Right renal pelvis (tissue), 4 donors: ENCODE measurements at regions not wholly inside any gene's neighbourhood (a gene's known extent, or its start where the extent isn't known, plus 50 kb on each side); places are given as distances from the start of the nearest gene placed in this dataset.
A peak's percentile ranks its signal among the peaks of the same experiment; 100 is the strongest.
"Not testable (repeated sequence)": the region's sequence is repeated elsewhere in the genome, so short reads cannot be mapped to it uniquely, and the experiment has no call there.

Experiments used
- DNase-seq, 4 donors: peaks; one replicate each; pipeline ENCODE4 v3.0.0-alpha.2; 2013; ENCODE audit warnings: low read depth in 4 of 4, low spot score in 3 of 4, missing footprints in 1 of 4

DNA sequence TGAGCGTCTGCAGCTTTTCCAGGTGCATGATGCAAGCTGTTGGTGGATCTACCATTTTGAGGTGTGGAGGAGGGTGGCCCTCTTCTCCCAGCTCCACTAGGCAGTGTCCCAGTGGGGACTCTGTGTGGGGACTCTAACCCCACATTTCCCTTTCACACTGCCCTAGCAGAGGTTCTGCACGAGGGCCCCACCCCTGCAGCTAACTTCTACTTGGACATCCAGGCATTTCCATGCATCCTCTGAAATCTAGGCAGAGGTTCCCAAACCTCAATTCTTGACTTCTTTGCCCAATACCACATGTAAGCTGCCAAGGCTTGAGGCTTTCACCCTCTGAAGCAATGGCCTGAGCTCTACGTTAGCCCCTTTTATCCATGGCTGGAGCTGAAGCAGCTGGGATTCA lies 61.4 kb upstream of the HGFAC start:
- DNase-seq, result not testable (repeated sequence)

DNA sequence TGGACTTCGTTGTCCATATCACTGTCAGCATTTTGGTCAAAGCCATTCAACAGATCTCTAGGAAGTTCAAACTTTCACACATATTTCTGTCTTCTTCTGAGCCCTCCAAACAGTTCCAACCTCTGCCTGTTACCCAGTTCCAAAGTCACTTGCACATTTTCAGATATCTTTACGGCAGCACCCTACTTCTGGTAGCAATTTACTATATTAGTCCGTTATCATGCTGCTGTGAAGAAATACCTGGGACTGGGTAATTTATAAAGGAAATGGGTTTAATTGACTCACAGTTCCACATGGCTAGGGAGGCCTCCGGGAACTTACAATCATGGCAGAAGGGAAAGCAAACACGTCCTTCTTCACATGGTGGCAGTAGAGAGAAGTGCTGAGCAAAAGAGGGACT lies 60.6 kb upstream of the HGFAC start:
- DNase-seq, result not testable (repeated sequence)

DNA sequence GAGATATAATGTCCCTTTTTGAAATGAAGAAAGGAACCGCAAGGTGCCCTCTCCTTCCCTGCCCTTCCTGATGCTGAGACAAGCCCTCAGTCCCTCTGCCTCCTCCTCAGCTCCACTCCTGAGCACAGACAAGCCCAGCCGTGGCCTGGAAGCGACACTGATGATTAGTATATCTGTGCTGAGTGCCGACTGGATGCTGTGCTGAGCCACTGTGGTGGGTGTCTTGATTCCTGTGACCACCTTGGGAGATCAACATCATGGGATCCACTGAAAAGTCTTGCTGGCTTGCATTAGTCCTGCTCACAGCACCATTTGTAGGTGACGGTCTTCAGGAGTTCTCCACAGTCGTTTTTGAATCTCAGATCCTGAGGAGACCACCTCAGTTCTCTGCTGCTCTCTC lies 59.5 kb upstream of the HGFAC start:
- DNase-seq, result no peak

DNA sequence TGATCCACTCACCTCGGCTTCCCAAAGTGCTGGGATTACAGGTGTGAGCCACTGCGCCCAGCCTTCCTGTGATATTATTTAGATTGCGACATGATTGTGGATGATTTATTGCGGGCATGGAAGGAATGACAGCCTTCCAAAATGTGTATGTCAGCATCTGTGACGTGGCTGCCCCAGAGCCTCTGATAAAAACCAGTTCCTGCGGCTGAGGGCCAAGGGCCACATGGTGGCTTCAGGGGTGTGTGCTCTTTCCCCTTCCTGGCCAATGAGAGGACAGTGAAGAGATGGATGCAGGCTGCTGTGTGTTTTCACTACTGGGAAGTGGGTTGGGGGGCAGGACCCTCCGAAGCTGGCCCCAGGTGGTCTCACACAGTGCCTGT lies 57.4 kb upstream of the HGFAC start:
- DNase-seq, result no peak

DNA sequence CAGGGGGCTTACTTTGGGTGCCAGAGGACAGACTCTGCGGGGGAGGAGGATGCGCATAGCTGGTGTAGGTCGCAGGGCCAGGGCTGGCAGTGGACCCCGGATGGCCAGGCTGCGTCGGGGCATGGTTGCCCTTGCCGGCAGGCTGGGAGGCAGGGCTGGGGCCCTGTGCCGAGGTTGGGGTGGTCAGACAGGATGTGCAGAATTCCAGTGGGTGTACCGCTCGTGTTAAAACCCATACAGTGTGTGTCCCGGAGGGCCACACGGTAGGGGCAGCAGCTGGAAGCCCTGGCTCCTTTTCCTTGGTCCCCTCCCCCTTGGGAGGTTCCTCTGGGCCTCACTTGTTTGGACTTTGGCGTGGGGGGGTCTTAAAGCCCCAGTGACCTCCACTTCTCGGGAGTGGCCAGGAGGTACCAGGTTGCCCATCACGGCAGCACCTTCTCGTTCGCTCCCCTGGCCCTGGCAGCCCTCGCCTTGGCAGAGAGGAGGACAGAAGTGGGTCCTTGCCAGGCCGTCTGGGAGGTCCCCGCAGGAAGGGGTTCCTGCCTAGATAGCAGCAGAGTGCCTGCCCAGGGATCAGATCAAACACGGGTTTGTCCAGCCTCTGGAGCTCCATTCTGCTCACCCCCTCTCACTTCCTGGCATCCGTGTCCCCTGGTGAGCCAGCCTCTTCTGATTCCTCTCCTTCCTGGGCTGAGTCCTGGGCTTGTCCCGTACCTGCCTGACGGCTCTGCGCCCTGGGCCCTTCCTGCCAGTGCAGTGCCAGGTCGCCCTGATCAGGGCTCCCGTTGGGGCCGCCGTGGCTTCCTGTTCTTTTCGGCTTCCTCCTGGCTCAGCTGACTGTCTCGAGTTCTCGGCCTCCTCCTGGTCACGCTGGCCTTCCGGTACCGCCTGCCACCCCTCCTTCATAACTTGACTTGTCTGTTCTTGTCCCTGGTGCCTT lies 56.7 kb upstream of the HGFAC start:
- DNase-seq, result no peak

DNA sequence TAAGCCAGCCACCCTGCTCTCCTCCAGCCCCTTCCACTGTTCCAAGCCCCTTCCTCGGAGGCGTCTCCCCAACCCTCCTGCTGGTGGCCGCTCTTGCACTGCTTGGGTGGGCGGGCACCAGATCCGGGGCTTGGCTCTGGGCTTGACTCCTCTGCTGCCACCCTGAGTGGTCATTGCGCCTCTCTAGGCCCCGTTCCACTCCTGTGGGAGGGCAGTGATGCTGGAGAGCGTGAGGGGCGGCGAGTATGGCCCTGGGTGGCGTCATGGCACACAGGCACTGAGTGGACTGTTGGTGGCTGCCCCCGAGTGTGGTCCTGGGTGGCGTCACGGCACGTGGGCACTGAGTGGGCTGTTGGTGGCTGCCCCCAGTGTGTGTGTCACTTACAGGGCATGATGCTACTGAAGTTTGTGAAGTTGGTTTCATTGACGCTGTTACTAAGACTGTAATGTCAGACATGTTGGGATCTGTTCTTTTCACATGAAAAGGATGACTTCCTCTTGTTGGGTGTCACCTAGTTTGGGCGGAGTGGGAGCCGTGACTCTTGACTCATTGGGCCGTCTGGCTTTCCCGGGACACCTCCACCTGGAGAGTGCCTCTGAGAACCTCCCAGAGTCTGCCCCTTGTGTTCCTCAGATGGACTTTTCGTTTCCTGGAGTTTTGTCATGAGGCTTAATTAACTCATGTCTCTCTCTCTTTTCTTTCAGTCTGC lies 55.9 kb upstream of the HGFAC start:
- DNase-seq, result no peak

DNA sequence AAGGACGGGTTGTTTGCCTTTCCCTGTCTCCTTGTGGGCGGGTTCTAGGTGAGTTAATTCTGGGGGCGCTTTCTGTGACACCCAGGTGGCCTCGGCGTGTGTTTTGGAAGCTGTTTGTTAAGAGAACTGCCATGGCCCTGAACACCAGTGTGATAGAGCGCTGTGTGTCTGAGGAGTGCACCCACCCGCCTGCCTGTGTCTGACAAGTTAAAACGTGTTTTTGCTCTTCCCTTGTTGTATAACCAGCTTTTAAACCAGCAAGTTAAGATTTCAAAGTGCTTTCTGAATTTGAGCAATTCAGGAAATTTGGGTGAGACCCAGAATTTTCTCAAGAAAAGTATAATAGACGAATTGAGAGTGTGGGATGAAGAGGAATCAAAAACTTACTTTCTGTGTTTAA lies 55.2 kb upstream of the HGFAC start:
- no peak for DNase-seq

DNA sequence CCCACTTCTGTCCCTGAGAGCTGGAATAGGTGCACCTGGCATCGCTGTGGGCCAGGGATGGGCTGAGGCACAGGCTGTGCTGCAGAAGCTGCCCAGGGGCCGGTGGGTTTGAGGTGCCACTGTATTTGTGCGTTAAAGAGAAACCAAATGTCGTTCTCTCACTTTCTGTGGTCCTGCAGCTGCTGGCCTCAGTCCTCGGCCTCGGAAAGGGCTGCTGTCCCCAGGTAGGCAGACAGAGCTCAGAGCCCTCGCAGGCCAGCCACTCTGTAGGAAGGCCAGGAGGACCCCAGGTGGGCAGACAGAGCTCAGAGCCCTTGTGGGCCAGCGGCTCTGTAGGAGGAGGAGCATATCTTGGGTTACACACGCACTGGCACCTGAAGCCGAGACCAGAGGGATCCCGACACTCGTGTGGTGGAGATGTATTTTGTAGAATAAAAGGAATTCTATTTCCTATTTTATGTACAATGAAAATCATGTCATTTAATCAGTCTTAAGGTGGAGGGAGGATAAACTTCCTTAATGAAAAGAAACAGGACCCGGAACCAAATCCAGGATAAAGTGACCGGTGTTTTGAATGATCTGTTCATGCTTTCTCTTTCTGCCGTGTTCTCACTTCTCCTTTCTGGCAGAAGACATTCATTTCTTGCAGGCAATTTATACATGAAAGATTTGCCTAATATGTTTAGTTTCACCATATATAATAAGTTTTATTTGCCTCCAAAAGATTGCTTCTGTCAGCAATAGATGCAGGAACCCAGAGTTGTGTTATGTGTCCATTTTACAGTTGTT lies 54.4 kb upstream of the HGFAC start:
- DNase-seq, result no peak

DNA sequence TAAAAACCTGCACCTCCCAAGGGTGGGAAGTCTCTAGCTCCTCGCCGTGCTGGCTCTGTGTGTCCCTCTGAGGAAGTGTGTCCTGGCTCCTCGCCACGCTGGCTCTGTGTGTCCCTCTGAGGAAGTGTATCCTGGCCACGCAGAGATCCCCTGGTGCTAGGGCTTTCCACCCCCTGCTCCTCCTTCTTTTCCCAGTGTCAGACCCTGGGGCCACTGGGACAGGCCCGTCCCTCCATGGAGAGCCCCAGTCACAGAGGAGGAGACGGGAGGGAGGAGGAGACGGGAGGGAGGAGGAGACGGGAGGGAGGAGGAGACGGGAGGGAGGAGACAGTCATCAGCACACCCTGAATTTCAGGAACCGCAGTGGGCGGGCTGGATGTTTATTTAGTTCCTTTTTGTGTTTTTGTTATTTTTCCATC lies 53.8 kb upstream of the HGFAC start:
- DNase-seq, result no peak

DNA sequence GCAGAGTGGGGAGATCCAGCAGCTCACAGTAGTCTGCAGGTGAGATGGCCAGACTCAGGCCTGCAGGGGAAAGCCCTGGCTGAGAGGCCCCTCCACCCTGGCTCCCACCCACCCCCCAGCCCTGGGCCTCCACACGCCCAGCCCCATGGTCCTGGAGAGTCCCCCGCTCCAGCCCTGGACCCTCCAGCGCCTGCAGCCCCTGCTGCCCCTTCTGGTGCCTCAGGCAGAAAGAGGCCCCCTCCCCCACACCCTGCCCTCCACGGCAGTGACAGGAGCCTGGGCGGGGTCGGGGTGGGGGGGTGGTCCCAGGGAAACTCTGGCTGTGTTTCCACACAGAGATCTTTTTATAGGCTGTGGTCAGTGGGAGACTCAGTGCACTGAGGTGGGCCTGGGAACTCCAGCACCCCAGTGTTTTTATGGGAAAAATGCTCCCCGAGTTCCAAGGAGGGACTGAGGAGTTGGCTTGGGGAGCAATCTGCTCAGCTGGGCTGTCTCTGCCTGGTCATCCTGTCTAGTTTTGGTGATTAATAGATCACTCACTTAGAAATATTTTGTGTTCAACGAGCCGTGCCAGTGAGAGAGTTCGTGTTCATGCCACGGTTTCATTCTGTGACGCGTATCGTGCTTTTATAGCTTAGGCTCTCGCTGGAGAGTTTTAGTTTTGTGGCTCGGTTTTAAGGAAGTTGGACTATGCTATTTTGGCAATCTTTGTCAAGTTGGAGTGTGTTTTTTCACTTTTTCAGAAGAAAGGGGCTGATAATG lies 53.1 kb upstream of the HGFAC start:
- peak in 3 of 4 donors; percentile 59 to 79 (median 70) for DNase-seq

DNA sequence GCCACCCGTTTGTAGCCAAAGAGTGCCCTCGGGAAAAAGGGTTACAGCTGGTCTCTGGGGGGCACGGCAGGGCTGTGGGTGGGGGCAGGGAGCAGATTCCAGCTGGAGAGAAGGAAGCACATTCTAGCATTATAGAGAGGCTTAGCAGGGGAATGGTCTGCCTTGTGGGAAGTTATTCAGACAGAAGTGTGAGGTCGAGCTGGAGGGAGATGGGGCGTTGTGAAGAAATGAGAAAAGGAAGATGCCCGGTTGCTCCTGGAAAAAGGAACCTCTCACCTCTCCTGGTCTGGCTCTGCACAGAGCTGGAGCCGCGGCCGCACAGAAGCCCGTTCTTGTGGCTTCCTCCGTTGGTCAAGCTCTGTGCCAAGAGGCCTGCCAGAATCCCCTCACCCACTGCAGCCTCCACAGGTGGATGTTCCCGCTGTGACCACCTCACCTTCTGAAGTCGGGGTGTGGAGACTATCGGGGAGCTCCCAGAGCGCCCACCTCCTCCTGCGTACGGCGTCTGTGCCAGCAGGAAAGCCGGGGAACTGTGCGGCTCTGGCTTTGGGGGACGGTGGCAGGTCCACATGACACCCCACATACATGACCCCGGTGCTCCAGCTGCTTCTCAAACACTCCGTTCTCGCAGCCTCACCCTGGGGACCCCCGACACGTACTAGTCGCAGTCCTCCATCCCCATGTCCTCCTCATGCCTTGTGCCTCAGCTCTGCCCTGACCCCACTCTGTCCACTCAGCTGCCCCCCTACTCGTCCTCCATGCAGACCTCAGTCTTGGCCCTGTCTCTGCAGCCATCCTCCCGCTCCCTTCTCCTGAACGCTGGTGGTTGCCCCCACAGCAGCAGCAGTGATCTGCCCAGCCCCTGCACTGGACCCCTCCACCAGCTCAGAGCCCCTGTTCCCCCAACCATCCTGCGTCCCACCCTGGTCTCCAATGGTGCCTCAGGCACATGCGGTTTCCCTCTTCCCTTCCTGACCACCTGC lies 52.2 kb upstream of the HGFAC start:
- no peak for DNase-seq

DNA sequence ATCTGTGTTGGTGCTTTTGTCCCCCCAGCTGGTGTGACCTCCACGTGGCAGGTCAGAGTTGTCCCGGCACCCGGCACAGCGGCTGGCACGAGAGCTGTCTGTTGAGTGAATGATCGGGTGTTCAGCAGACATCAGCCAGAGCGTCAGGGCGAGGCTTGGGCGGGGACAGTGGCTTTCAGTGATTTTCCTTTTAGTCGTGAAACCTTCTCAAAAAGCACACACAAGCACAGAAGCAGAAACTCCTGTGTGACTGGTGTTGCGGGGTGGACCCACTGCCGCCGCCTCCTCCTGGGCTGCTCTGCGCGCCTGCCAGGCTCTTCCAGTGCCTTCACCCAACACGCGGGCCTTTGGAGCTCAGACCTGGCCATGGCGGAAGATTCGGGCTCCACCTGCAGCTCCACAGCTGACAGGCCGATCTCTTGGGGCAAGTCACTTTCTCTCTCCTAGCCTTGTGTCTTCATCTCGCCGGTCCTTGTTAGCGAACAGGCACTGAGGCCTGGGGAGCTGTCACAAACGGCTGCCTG lies 51.4 kb upstream of the HGFAC start:
- DNase-seq, result no peak

DNA sequence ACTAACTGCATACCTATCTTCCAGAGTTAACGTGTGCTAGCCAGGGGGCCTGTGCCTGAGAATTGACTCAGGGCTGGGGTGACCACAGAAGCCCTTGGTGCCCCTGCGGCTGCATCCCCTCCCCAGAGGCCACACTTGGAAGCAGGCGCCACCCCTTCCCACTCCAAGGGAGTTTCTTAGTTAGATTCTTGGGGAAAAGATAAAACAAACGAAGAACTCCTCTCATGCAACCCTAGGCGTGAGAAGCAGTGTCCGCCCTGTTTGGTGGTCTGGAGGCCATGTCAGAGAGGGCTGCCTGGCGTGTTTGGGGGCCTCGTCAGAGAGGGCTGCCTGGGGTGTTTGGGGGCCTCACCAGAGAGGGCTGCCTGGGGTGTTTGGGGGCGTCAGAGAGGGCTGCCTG lies 50.3 kb upstream of the HGFAC start:
- no peak for DNase-seq
